Suppressor macrophage treated with lipopolysaccharide for 4 hours (primary cell): ENCODE measurements at regions not wholly inside any gene's neighbourhood (a gene's known extent, or its start where the extent isn't known, plus 50 kb on each side); places are given as distances from the start of the nearest gene placed in this dataset.

Source experiments
- DNase-seq: peaks from one replicate; pipeline ENCODE4 v3.0.0-alpha.2; 2020

GRCh38 chr2:104420420-104420819 is 433.5 kb upstream of the POU3F3 start:
- no peak for DNase-seq

DNA sequence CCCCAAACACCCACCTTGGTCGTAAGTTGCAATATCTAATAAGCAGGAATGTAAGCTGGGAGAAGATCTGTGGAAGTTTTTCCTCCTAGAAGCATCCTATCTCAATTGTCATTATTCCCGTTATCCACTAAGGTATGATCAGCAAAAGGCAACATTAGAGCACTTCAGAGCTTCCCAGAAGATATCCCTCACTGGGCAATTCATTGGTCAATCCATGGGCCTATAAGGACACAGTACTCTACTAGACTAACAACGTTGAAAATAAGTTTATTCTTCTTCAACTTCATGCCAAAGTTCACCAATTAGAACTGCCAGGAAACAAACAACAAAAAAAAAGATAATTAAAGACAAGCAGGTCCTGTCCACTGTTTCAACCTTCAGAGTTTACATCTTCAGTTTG is 433.0 kb upstream of the POU3F3 start:
- DNase-seq, result no peak

- DNase-seq, result no peak
Measured at GRCh38 chr2:104425850-104426595, 427.9 kb upstream of the POU3F3 start.

DNA sequence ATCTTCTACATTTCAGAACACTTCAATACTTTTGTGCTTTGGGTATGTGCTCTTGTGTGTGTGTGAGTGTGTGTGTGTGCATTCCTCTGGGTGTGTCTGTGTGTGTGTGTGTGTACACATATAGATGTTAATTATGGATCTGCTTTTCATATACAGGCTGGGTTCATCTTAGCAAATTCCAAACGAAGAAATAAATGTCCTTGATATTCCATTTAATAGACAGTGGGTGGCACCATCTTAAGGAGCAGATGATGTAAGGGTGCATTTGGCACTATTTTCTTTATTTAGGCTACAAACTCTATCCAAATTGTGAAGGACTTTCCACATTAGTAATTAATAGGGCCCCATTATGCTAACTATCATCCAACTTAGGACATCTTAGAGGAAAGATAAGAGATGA is 425.8 kb upstream of the POU3F3 start:
- no peak for DNase-seq

GRCh38 chr2:104429639-104430358 is 424.1 kb upstream of the POU3F3 start:
- no peak for DNase-seq

GRCh38 chr2:104430359-104430740 is 423.6 kb upstream of the POU3F3 start:
- DNase-seq, result no peak

GRCh38 chr2:104430852-104431251 is 423.1 kb upstream of the POU3F3 start:
- no peak for DNase-seq

DNA sequence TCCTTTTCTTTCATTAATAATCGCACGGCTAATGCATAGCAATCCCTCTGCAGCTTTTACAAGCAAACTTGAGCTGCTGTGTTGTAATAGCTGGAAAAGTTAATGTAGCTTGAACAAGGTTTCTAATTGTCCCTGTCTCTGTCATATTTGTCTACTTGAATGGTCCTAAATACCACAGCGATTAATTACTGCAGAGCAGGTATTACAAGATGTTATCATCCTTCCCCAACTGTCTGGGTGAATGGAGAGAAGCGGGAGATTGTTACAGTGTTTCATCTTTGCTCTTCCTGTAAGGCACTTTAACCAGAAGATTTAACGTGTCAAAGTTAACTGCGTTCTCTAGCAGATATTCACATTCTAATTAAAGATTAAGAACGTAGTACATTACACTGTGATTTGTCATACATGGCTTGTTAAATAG is 422.2 kb upstream of the POU3F3 start:
- no peak for DNase-seq

DNA sequence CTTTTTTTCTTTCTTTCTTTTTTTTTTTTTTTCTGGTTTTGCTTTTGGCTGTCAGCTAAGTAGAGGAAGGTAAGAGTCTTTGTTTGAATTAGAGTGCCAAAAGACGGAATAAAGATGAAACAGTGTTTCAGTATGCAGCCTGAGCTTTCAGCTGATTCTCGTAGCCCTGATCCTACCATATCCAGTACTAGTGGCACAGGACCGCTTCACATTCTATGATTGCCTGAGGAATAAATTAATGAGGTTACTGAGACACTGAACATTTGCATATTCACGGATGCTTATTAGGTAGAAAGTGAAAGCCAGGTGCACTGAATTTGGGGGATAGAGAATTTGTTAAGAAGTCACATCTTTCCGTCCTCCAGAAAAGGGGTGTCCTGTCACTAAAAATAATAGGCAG is 421.5 kb upstream of the POU3F3 start:
- no peak for DNase-seq

DNA sequence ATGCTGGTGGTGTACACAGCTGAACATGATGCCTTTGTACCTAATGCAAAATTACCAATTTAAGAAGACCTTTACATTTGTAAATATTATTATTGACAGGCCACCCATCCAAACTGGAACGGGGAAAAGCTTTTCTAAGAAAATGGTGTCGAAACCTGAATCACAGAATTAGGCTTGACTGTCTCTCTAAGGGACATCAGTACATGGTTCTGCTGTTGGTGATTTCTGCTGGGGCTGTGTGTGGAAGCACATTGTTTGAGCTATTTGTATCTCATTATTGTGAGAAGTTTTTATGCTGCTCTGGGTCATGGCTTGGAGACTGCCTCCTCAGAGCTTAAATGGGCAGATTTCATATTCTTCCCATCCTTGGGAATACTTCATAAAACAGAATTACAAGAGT is 420.9 kb upstream of the POU3F3 start:
- no peak for DNase-seq

GRCh38 chr2:104433657-104434056 is 420.3 kb upstream of the POU3F3 start:
- DNase-seq, result no peak

DNA sequence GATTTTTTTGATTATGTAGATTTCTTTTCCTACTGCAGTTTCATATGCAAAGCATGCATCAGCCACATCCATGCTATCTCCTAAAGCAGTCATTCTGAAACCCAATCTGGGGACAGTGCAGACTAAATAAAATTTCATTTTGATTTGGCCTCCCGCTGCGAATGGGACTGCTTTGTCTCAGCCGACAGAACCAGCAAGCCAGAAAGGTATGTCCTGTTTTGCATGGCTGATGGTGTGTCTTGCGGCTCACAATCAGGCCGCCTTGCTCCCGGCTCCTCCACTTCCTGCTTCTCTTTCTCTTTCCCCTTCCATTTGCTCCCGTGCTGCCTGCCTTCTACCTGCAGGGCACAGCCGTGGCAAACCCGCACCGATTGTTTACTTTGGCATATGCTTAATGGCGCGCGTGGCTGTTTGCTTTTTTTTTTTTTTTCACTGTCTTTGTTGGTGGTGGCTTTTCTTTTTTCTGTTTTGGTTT is 419.6 kb upstream of the POU3F3 start:
- DNase-seq, result no peak

- DNase-seq, result no peak
Measured at GRCh38 chr2:104434966-104435365, 418.9 kb upstream of the POU3F3 start.

GRCh38 chr2:104438481-104438880 is 415.4 kb upstream of the POU3F3 start:
- DNase-seq, result no peak

DNA sequence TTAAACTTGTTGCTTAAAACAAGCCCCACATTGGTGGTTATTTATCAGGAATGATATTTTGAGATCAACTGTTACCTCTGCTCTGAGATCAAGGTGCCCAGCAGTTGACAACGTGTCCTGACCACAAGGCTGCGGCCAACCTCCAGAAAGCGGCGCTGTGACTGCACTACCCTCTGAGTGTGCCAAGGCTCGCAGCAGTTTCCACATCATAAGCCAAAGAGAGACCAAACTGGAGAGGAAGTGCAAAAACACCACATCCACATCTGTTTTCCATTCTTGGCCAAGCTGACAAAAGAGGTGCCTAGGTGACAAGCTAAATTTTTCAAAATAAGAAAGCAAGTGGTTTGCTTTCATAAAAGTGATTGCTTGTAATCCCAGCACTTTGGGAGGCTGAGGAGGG is 410.8 kb upstream of the POU3F3 start:
- DNase-seq, result peak; percentile 54

DNA sequence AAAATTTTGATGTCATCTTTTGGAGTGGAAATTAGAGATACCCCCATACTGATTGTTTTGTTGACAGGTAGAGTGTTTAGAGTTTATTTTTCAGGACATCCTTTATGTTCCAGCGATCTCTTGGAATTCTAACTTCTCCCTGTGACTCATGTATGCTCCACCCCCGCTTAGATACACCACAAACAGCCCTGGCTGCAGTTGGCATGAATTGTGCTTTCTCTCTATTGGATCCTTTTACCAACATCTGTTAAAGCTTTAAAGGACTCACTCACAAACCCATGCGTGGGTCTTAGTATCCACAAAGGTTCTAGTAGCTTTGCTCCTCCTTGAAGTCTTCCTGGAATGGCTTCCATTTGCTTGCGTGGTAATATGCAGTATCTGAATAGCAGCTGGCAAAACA is 409.5 kb upstream of the POU3F3 start:
- DNase-seq, result no peak

DNA sequence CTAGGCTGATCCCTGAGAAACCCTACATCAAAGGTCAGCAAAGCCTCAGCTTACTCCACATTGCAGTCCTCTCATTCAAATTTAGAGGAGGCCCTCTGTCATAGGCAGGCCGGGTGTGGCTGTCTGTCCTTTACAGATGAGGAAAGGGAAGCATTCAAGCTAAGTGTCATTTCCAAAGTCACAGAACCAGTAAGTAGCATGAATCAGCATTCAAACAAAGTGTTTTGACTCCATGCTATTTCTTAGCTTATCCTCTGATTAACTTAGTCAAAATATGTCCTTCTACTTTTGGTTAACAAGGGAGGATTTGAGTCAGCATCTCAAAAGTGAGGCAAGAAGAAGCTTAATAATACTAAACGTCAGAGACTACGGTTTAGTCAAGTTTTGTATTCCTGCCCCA is 409.0 kb upstream of the POU3F3 start:
- peak; percentile 10 for DNase-seq

- no peak for DNase-seq
Measured at GRCh38 chr2:104447831-104448434, 406.0 kb upstream of the POU3F3 start.

DNA sequence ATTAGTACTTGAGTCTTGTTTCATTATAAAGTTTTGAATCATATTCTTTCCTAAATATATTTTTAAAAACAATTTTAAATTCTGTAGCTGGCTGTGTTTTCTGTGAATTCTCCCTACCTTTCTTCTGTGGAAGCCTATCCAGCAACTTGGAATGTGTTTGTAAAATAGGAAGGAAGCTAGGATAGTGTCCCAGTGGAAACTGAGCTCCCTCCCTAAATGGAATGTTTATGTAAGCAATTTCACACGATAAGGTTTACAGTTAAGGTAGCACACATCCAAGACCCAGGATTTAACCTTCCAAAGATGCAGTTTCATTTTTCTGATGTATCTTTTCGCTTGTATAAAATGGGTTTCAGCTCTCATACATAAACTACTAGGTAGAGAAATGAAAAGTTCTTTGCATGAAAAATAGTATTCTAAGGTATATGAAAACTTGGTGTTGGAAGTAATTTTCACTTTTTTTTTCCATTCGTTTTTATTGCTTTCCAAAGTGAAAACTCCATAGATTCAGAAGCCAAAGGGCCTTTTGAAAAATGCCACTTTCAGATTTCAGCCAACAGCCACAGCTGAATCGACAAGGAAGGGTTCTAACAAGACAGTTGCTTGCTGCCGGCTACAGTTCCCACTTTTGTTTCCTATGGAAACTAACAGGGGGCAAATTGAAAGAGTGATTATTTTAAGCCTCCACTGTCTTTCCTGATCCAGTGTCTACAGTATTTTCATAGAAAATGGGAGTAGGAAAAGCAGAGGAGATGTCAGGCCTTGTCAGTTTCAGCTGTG is 405.1 kb upstream of the POU3F3 start:
- DNase-seq, result no peak

GRCh38 chr2:104452558-104452957 is 401.4 kb upstream of the POU3F3 start:
- DNase-seq, result no peak

- peak; percentile 13 for DNase-seq
Measured at GRCh38 chr2:104462731-104463130, 391.2 kb upstream of the POU3F3 start.

- peak; percentile 13 for DNase-seq
Measured at GRCh38 chr2:104465981-104466380, 387.9 kb upstream of the POU3F3 start.

GRCh38 chr2:104468846-104469245 is 385.1 kb upstream of the POU3F3 start:
- no peak for DNase-seq
